ENCODE measurements at regions not wholly inside any gene's neighbourhood (a gene's known extent, or its start where the extent isn't known, plus 50 kb on each side); places are given as distances from the start of the nearest gene placed in this dataset.

- TF ChIP-seq POLR2A (IDR thresholded peaks at IDR 0.05) (no peak), CTCF (IDR thresholded peaks at IDR 0.05) (no peak)
Measured at GRCh38 chr12:34334538-34334937, 312.2 kb downstream of the ALG10 start.
